ENCODE measurements at regions not wholly inside any gene's neighbourhood (a gene's known extent, or its start where the extent isn't known, plus 50 kb on each side); places are given as distances from the start of the nearest gene placed in this dataset.

GRCh38 chr11:35888961-35889360 is 54.9 kb upstream of the LDLRAD3 start:
- POLR2A ChIA-PET: interaction anchor here (0.5 to 1.5 kb wide), 2 partner anchors 12 to 49 kb away, joined by 3 to 4 read pairs; no protein-coding TSS in a partner anchor
- Histone ChIP-seq H4K20me1 (ENCODE audit: insufficient read depth, low read length) (no peaks in the 10 kb centered on the region), H3K9me2 (ENCODE audit: insufficient read depth, low read length) (no peaks in the 10 kb centered on the region), H3K79me2 (ENCODE audit: insufficient read depth, low read depth, low read length) (no peaks in the 10 kb centered on the region), H3K9me3 (ENCODE audit: low read length) (no peaks in the 10 kb centered on the region), H3K36me3 (ENCODE audit: insufficient read depth, low read length) (no peaks in the 10 kb centered on the region), H3K4me2 (ENCODE audit: low read length) (no peak overlapping the region), H3K27ac (ENCODE audit: low read depth, low read length, poor library complexity, severe bottlenecking) (no peak overlapping the region), H3K4me1 (ENCODE audit: insufficient read depth, low read length, poor library complexity, severe bottlenecking) (no peaks in the 10 kb centered on the region), H3K4me3 (ENCODE audit: low read depth, low read length, poor library complexity, severe bottlenecking) (no peak overlapping the region), H2AFZ (ENCODE audit: low read length) (no peak overlapping the region)
- no peak for DNase-seq (ENCODE audit: low spot score)
- intact Hi-C loops (cut with micrococcal nuclease; ENCODE audit: unreplicated experiment): no loop called here
- BruUV-seq (replicated peaks): no TSS peak
- TF ChIP-seq CTCF (conservative IDR thresholded peaks at IDR 0.05; ENCODE audit: low read length): no peak
- TF ChIP-seq EZH2phosphoT487 (IDR thresholded peaks at IDR 0.05; ENCODE audit: borderline replicate concordance, low read depth, low read length): no peak
- CTCF ChIA-PET (ENCODE audit: unreplicated experiment): no interaction called here

DNA sequence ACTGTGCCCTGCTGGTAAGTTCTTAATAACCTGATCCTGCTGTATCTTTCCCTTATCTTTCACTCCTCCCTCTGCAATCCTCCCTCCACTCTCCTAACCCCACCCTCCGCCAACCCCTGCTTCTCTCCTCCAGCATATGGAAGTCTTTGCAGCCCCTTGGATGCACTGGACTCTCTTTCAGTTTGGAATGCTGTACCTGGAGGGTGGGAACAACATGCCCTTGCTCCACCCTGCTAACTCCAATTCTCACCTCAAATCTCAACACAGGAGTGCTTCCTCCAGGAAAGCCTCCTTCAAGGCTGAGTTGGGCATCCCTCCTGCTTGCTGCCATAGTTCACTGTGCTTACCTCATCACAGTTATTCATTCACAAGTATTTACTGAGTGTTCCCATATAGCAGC is 52.8 kb upstream of the LDLRAD3 start:
- BruUV-seq (replicated peaks): no TSS peak
- Histone ChIP-seq H3K36me3 (ENCODE audit: insufficient read depth, low read length) (no peaks in the 10 kb centered on the region), H3K4me3 (ENCODE audit: low read depth, low read length, poor library complexity, severe bottlenecking) (no peak overlapping the region), H3K9me3 (ENCODE audit: low read length) (no peaks in the 10 kb centered on the region), H3K4me1 (ENCODE audit: insufficient read depth, low read length, poor library complexity, severe bottlenecking) (no peaks in the 10 kb centered on the region), H3K9me2 (ENCODE audit: insufficient read depth, low read length) (no peaks in the 10 kb centered on the region), H3K79me2 (ENCODE audit: insufficient read depth, low read depth, low read length) (no peaks in the 10 kb centered on the region), H2AFZ (ENCODE audit: low read length) (no peak overlapping the region), H3K27ac (ENCODE audit: low read depth, low read length, poor library complexity, severe bottlenecking) (no peak overlapping the region), H4K20me1 (ENCODE audit: insufficient read depth, low read length) (no peaks in the 10 kb centered on the region), H3K4me2 (ENCODE audit: low read length) (no peak overlapping the region)
- CTCF ChIA-PET (ENCODE audit: unreplicated experiment): no interaction called here
- POLR2A ChIA-PET: no interaction called here
- intact Hi-C loops (cut with micrococcal nuclease; ENCODE audit: unreplicated experiment): no loop called here
- no peak for TF ChIP-seq CTCF (conservative IDR thresholded peaks at IDR 0.05; ENCODE audit: low read length)
- no peak for DNase-seq (ENCODE audit: low spot score)

DNA sequence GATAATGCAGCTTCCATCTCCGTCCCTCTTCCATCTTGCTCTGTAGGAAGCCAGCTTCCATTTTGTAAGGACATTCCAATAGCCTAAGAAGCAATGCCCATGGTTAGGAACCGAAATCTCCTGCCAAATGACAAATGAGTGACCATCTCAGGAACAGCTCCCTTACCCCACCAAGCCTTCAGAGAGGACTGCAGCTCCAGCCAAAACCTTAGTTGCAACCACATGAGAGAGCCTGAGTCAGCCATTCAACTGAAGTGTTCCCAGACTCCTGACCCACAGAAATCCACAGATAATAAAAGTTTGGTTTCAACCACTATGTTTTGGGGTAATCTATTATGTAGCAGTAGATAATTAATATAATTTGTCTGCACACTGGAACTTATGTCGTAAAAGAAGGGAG is 51.7 kb upstream of the LDLRAD3 start:
- no peaks in the 10 kb centered on the region for H3K79me2 ChIP-seq (ENCODE audit: insufficient read depth, low read depth, low read length)
- TF ChIP-seq EZH2phosphoT487 (IDR thresholded peaks at IDR 0.05; ENCODE audit: borderline replicate concordance, low read depth, low read length) (no peak), CTCF (conservative IDR thresholded peaks at IDR 0.05; ENCODE audit: low read length) (no peak)
- H3K36me3 ChIP-seq (ENCODE audit: insufficient read depth, low read length): no peaks in the 10 kb centered on the region
- H3K9me3 ChIP-seq (ENCODE audit: low read length): no peaks in the 10 kb centered on the region
- H4K20me1 ChIP-seq (ENCODE audit: insufficient read depth, low read length): no peaks in the 10 kb centered on the region
- H3K4me2 ChIP-seq (ENCODE audit: low read length): no peak overlapping the region
- no peak for DNase-seq (ENCODE audit: low spot score)
- ChIA-PET POLR2A (interaction anchor here (0.7 kb wide), 1 partner anchor 19 kb away, joined by 3 read pairs; no protein-coding TSS in a partner anchor), CTCF (ENCODE audit: unreplicated experiment) (no interaction called here)
- H2AFZ ChIP-seq (ENCODE audit: low read length): no peak overlapping the region
- no peaks in the 10 kb centered on the region for H3K9me2 ChIP-seq (ENCODE audit: insufficient read depth, low read length)
- no peaks in the 10 kb centered on the region for H3K4me1 ChIP-seq (ENCODE audit: insufficient read depth, low read length, poor library complexity, severe bottlenecking)
- no peak overlapping the region for H3K4me3 ChIP-seq (ENCODE audit: low read depth, low read length, poor library complexity, severe bottlenecking)
- H3K27ac ChIP-seq (ENCODE audit: low read depth, low read length, poor library complexity, severe bottlenecking): no peak overlapping the region
- no TSS peak for BruUV-seq (replicated peaks)
- intact Hi-C loops (cut with micrococcal nuclease; ENCODE audit: unreplicated experiment): no loop called here
